OCI-LY7 (cell line): ENCODE measurements at regions not wholly inside any gene's neighbourhood (a gene's known extent, or its start where the extent isn't known, plus 50 kb on each side); places are given as distances from the start of the nearest gene placed in this dataset.

Experiments
- BruUV-seq: library from RNA; stranded (reverse); fragments of 400-500 nt; replicated peaks from 2 replicates; lab custom pipeline; 2021; lab: Mats Ljungman, UMichigan
- CTCF ChIA-PET: fragments of 300-600 bp; sonication (Branson Sonifier 250); formaldehyde crosslinking; loops from one replicate; lab custom pipeline; 2022; ENCODE audit warnings: antibody characterized with exemption; ENCODE audit not compliant: unreplicated experiment; lab: Charles Lee
- POLR2A ChIA-PET: fragments of 300-600 bp; sonication (Branson Sonifier 250); formaldehyde crosslinking; loops from one replicate; lab custom pipeline; 2022; ENCODE audit warnings: antibody characterized with exemption; lab: Charles Lee
- DNase-seq: peaks from one replicate; pipeline ENCODE4 v3.0.0-alpha.2; 2015; ENCODE audit warnings: low spot score
- H2AFZ ChIP-seq: fragments of 200-600 bp; sonication (generic), shearing (Covaris generic); 2 replicates; pipeline ENCODE4 v1.6.1; 2014; ENCODE audit warnings: mild to moderate bottlenecking, antibody characterized with exemption, low read length, moderate library complexity
- H3K27ac ChIP-seq: fragments of 200-600 bp; sonication (generic); 2 replicates; pipeline ENCODE4 v1.5.1; 2014; ENCODE audit warnings: mixed run types, low read depth, mild to moderate bottlenecking, moderate library complexity, low read length, inconsistent platforms; ENCODE audit not compliant: poor library complexity, severe bottlenecking
- H3K36me3 ChIP-seq: fragments of 200-600 bp; sonication (generic); 2 replicates; pipeline ENCODE4 v1.6.1; 2014; ENCODE audit warnings: mild to moderate bottlenecking, antibody characterized with exemption, low read length, moderate library complexity, mixed read lengths; ENCODE audit not compliant: insufficient read depth
- H3K4me1 ChIP-seq: fragments of 200-600 bp; sonication (generic); 2 replicates; pipeline ENCODE4 v1.5.1; 2014; ENCODE audit warnings: mild to moderate bottlenecking, low read length; ENCODE audit not compliant: insufficient read depth, poor library complexity, severe bottlenecking
- H3K4me2 ChIP-seq: fragments of 200-600 bp; sonication (generic); 2 replicates; pipeline ENCODE4 v1.6.1; 2014; ENCODE audit warnings: mild to moderate bottlenecking, low read length
- H3K4me3 ChIP-seq: fragments of 200-600 bp; sonication (generic); 2 replicates; pipeline ENCODE4 v1.5.1; 2014; ENCODE audit warnings: mild to moderate bottlenecking, low read depth, low read length; ENCODE audit not compliant: poor library complexity, severe bottlenecking
- H3K79me2 ChIP-seq: fragments of 200-600 bp; sonication (generic); 2 replicates; pipeline ENCODE4 v1.6.1; 2016; ENCODE audit warnings: low read depth, mild to moderate bottlenecking, low read length, moderate library complexity, mixed read lengths; ENCODE audit not compliant: insufficient read depth
- H3K9me2 ChIP-seq: fragments of 200-600 bp; sonication (generic); 2 replicates; pipeline ENCODE4 v1.6.1; 2016; ENCODE audit warnings: mild to moderate bottlenecking, low read length, mixed read lengths; ENCODE audit not compliant: insufficient read depth
- H3K9me3 ChIP-seq: fragments of 200-600 bp; sonication (generic); 2 replicates; pipeline ENCODE4 v1.6.1; 2014; ENCODE audit warnings: mild to moderate bottlenecking, mixed run types, low read length, mixed read lengths
- H4K20me1 ChIP-seq: fragments of 200-600 bp; sonication (generic); 2 replicates; pipeline ENCODE4 v1.6.1; 2014; ENCODE audit warnings: mild to moderate bottlenecking, antibody characterized with exemption, low read length, moderate library complexity, mixed read lengths; ENCODE audit not compliant: insufficient read depth
- EZH2phosphoT487 ChIP-seq: fragments of 200-600 bp; sonication (generic); IDR thresholded peaks from 2 replicates; pipeline ENCODE4 v1.6.1; 2018; ENCODE audit warnings: low read depth, borderline replicate concordance, mild to moderate bottlenecking, mixed run types, antibody characterized with exemption, low read length, moderate library complexity, mixed read lengths
- intact Hi-C: fragments of 100-400 bp; cut with micrococcal nuclease; formaldehyde crosslinking; loops from one replicate; pipeline ENCODE4 v1.10.0; 2022; ENCODE audit not compliant: unreplicated experiment
- TF ChIP-seq, protein P1 (sequence below): fragments of 200-600 bp; sonication (generic); conservative IDR thresholded peaks from 2 replicates; pipeline ENCODE4 v1.5.1; 2014; ENCODE audit warnings: mild to moderate bottlenecking, antibody characterized with exemption, low read length, moderate library complexity, mixed read lengths

DNA sequence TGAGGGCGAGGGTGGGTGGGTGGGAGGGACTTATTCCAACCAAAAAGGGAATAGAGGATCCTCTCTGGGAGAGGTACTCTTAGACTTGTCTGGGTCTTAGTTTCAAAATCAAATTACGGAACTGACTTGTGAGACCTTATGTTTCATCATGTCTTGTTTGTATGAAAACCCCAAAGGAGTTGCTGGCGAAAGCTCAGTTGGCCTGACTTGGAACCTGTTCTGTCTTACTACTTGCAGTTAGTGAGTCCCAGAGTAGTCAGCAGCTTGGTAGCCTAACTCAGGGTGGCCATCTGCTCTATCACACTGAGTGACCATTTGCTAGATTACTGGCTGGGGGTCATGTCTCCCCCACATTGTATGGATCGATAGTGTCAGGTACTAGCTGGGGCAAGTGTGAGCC is 114.9 kb upstream of the MOCS1 start:
- POLR2A ChIA-PET: no interaction called here
- Histone ChIP-seq H3K4me2 (no peak overlapping the region), H3K4me1 (no peaks in the 10 kb centered on the region), H3K27ac (no peak overlapping the region), H3K79me2 (no peaks in the 10 kb centered on the region), H3K4me3 (no peak overlapping the region), H3K36me3 (no peaks in the 10 kb centered on the region), H3K9me3 (no peaks in the 10 kb centered on the region), H2AFZ (no peak overlapping the region), H3K9me2 (no peaks in the 10 kb centered on the region), H4K20me1 (no peaks in the 10 kb centered on the region)
- intact Hi-C loops: no loop called here
- TF ChIP-seq EZH2phosphoT487: no peak
- TF ChIP-seq, protein P1, sequence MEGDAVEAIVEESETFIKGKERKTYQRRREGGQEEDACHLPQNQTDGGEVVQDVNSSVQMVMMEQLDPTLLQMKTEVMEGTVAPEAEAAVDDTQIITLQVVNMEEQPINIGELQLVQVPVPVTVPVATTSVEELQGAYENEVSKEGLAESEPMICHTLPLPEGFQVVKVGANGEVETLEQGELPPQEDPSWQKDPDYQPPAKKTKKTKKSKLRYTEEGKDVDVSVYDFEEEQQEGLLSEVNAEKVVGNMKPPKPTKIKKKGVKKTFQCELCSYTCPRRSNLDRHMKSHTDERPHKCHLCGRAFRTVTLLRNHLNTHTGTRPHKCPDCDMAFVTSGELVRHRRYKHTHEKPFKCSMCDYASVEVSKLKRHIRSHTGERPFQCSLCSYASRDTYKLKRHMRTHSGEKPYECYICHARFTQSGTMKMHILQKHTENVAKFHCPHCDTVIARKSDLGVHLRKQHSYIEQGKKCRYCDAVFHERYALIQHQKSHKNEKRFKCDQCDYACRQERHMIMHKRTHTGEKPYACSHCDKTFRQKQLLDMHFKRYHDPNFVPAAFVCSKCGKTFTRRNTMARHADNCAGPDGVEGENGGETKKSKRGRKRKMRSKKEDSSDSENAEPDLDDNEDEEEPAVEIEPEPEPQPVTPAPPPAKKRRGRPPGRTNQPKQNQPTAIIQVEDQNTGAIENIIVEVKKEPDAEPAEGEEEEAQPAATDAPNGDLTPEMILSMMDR: no peak
- no TSS peak for BruUV-seq
- no peak for DNase-seq
- CTCF ChIA-PET: no interaction called here

DNA sequence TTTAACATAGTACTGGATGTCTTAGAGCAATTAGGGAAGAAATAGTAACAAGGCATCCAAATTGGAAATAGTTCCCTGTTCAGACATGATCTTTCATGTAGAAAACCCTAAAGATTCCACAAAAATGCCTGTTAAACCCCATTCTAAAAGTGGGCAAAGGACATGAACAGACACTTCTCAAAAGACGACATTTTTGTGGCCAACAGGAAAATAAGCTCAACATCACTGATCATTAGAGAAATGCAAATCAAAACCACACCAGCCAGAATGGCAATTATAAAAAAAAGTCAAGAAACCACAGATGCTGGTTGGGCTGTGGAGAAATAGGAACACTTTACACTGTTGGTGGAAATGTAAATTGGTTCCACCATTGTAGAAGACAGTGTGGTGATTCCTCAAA is 109.9 kb upstream of the MOCS1 start:
- H4K20me1 ChIP-seq: no peaks in the 10 kb centered on the region
- H2AFZ ChIP-seq: no peak overlapping the region
- ChIA-PET CTCF (no interaction called here), POLR2A (no interaction called here)
- BruUV-seq: no TSS peak
- intact Hi-C loops: no loop called here
- H3K9me3 ChIP-seq: no peaks in the 10 kb centered on the region
- H3K4me2 ChIP-seq: no peak overlapping the region
- H3K4me3 ChIP-seq: no peak overlapping the region
- H3K79me2 ChIP-seq: no peaks in the 10 kb centered on the region
- H3K4me1 ChIP-seq: no peaks in the 10 kb centered on the region
- DNase-seq: no peak
- no peak overlapping the region for H3K27ac ChIP-seq
- H3K36me3 ChIP-seq: no peaks in the 10 kb centered on the region
- H3K9me2 ChIP-seq: no peaks in the 10 kb centered on the region
- no peak for TF ChIP-seq EZH2phosphoT487

DNA sequence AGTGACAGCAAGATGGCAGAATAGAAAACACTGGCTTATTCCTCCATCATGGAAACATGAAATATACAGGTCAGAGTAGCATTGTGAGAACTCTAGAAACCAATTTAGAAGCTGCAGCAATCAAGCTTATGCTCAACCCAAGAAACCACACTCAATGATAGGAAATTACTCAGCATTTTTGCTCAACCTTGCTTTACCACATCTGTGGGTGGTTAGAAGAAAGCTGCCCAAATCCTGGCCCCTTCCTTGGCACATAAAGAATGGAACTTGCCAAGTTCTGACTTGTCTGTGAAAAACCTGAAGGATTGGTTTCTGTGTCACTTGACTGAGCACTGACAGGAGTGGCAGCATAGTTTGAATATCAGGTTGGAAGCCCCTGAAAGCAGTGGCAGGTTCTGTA is 108.0 kb upstream of the MOCS1 start:
- Histone ChIP-seq H4K20me1 (no peaks in the 10 kb centered on the region), H3K4me1 (no peaks in the 10 kb centered on the region), H3K4me2 (no peak overlapping the region), H2AFZ (no peak overlapping the region), H3K4me3 (no peak overlapping the region), H3K9me2 (no peaks in the 10 kb centered on the region), H3K27ac (no peak overlapping the region), H3K9me3 (no peaks in the 10 kb centered on the region), H3K36me3 (no peaks in the 10 kb centered on the region), H3K79me2 (no peaks in the 10 kb centered on the region)
- CTCF ChIA-PET: no interaction called here
- no peak for TF ChIP-seq EZH2phosphoT487
- TF ChIP-seq, protein P1: no peak
- POLR2A ChIA-PET: interaction anchor here (0.6 kb wide), 1 partner anchor 8 kb away, joined by 4 read pairs; no protein-coding TSS in a partner anchor
- no peak for DNase-seq
- no TSS peak for BruUV-seq
- intact Hi-C loops: no loop called here
